ENCODE measurements at regions not wholly inside any gene's neighbourhood (a gene's known extent, or its start where the extent isn't known, plus 50 kb on each side); places are given as distances from the start of the nearest gene placed in this dataset.

GRCh38 chr2:139574371-139574770, 794.2 kb upstream of the NXPH2 start:
- TF ChIP-seq POLR2A (IDR thresholded peaks at IDR 0.05; ENCODE audit: low read depth, low read length) (no peak), GATA2 (IDR thresholded peaks at IDR 0.05; ENCODE audit: insufficient read depth, insufficient read length, low read depth, low read length) (no peak), FOS (IDR thresholded peaks at IDR 0.05; ENCODE audit: borderline replicate concordance, insufficient read depth, low read length) (no peak), MYC (IDR thresholded peaks at IDR 0.05; ENCODE audit: low read depth, low read length) (no peak), JUN (IDR thresholded peaks at IDR 0.05; ENCODE audit: borderline replicate concordance, insufficient read depth, insufficient read length, low read depth) (no peak)
- TF ChIP-seq, protein P1, sequence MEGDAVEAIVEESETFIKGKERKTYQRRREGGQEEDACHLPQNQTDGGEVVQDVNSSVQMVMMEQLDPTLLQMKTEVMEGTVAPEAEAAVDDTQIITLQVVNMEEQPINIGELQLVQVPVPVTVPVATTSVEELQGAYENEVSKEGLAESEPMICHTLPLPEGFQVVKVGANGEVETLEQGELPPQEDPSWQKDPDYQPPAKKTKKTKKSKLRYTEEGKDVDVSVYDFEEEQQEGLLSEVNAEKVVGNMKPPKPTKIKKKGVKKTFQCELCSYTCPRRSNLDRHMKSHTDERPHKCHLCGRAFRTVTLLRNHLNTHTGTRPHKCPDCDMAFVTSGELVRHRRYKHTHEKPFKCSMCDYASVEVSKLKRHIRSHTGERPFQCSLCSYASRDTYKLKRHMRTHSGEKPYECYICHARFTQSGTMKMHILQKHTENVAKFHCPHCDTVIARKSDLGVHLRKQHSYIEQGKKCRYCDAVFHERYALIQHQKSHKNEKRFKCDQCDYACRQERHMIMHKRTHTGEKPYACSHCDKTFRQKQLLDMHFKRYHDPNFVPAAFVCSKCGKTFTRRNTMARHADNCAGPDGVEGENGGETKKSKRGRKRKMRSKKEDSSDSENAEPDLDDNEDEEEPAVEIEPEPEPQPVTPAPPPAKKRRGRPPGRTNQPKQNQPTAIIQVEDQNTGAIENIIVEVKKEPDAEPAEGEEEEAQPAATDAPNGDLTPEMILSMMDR (IDR thresholded peaks at IDR 0.05; ENCODE audit: extremely low read depth in 1 of 2, insufficient read depth in 1 of 2, low read depth in 1 of 2, low read length in 2 of 2), result no peak
- Histone ChIP-seq H3K9me3 (replicated peaks; ENCODE audit: control insufficient read depth, insufficient read depth, low read length) (no peaks in the 10 kb centered on the region), H3K9ac (replicated peaks; ENCODE audit: extremely low read depth, insufficient read depth, low read length) (no peak overlapping the region), H3K79me2 (ENCODE audit: control insufficient read depth, insufficient read depth, low read length) (no peaks in the 10 kb centered on the region), H3K4me1 (ENCODE audit: control insufficient read depth, extremely low read depth, insufficient read depth, low read length) (no peaks in the 10 kb centered on the region), H3K4me2 (ENCODE audit: insufficient read depth, low read length) (no peak overlapping the region), H3K36me3 (ENCODE audit: control insufficient read depth in 2 of 2, extremely low read depth in 1 of 2, insufficient read depth in 2 of 2, low read length in 2 of 2) (no peaks in the 10 kb centered on the region), H2AFZ (ENCODE audit: low read depth, low read length) (no peak overlapping the region), H3K4me3 (replicated peaks in 1 of 3; ENCODE audit: insufficient read depth in 1 of 3, low read depth in 1 of 3, low read length in 3 of 3) (no peak overlapping the region), H3K9me1 (replicated peaks; ENCODE audit: control insufficient read depth, extremely low read depth, insufficient read depth, low read length) (no peaks in the 10 kb centered on the region), H3K27me3 (ENCODE audit: control insufficient read depth in 2 of 2, insufficient read depth in 2 of 2, low read length in 2 of 2) (no peaks in the 10 kb centered on the region), H4K20me1 (replicated peaks; ENCODE audit: control insufficient read depth, extremely low read depth, insufficient read depth, low read length) (no peaks in the 10 kb centered on the region), H3K27ac (ENCODE audit: insufficient read depth, low read depth, low read length) (no peak overlapping the region)
- BruUV-seq (replicated peaks), result no TSS peak
- intact Hi-C loops (cut with micrococcal nuclease) (no loop called here), dilution Hi-C loops (cut with MboI; ENCODE audit: extremely low pct_ligation_motif_present, low sequenced_read_pairs) (no loop called here)
- ChIA-PET POLR2A (no interaction called here), CTCF (interaction anchor here (1.2 kb wide), 1 partner anchor 14 kb away, joined by 3 read pairs; no protein-coding TSS in a partner anchor)
- no peak for FAIRE-seq
- no peak for DNase-seq (ENCODE audit: low read depth, low spot score)

DNA sequence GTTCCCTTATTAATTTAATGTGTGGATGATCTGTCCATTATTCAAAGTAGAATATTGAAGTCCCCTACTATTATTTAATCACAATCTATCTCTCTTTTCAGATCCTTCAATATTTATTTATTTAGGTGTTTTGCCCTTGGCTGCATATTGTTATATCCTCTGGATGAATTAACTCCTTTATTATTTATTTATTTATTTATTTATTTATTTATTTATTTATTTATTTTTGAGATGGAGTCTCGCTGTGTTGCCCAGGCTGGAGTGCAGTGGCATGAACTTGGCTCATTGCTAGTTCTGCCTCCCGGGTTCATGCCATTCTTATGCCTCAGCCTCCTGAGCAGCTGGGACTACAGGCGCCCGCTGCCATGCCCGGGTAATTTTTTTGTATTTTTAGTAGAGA, 776.6 kb upstream of the NXPH2 start:
- dilution Hi-C loops (cut with MboI; ENCODE audit: extremely low pct_ligation_motif_present, low sequenced_read_pairs), result no loop called here
- BruUV-seq (replicated peaks), result no TSS peak
- FAIRE-seq, result no peak

More for the DNA sequence above, 776.6 kb upstream of the NXPH2 start:
- ChIA-PET CTCF (interaction anchor here (1.0 kb wide), 1 partner anchor 152 kb away, joined by 3 read pairs; no protein-coding TSS in a partner anchor), POLR2A (no interaction called here)
- H3K9me1 ChIP-seq (replicated peaks; ENCODE audit: control insufficient read depth, extremely low read depth, insufficient read depth, low read length), result no peaks in the 10 kb centered on the region
- intact Hi-C loops (cut with micrococcal nuclease), result no loop called here
- H3K27ac ChIP-seq (ENCODE audit: insufficient read depth, low read depth, low read length), result no peak overlapping the region
- H3K4me1 ChIP-seq (ENCODE audit: control insufficient read depth, extremely low read depth, insufficient read depth, low read length), result no peaks in the 10 kb centered on the region
- H3K79me2 ChIP-seq (ENCODE audit: control insufficient read depth, insufficient read depth, low read length), result no peaks in the 10 kb centered on the region
- no peak for TF ChIP-seq POLR2AphosphoS5 (IDR thresholded peaks at IDR 0.05; ENCODE audit: insufficient read depth, low read depth, low read length)
- TF ChIP-seq, protein P1 (IDR thresholded peaks at IDR 0.05; ENCODE audit: extremely low read depth in 1 of 2, insufficient read depth in 1 of 2, low read depth in 1 of 2, low read length in 2 of 2), result no peak
- TF ChIP-seq MYC (IDR thresholded peaks at IDR 0.05; ENCODE audit: low read depth, low read length), result no peak
- no peak for TF ChIP-seq EZH2 (IDR thresholded peaks at IDR 0.05; ENCODE audit: borderline replicate concordance, low read depth, low read length, severe bottlenecking)
- no peak for TF ChIP-seq GATA2 (IDR thresholded peaks at IDR 0.05; ENCODE audit: insufficient read depth, insufficient read length, low read depth, low read length)
- no peak for TF ChIP-seq FOS (IDR thresholded peaks at IDR 0.05; ENCODE audit: borderline replicate concordance, insufficient read depth, low read length)
- TF ChIP-seq MAX (IDR thresholded peaks at IDR 0.05; ENCODE audit: insufficient read depth, insufficient read length), result no peak
- TF ChIP-seq JUN (IDR thresholded peaks at IDR 0.05; ENCODE audit: borderline replicate concordance, insufficient read depth, insufficient read length, low read depth), result no peak
- no peak for TF ChIP-seq POLR2A (IDR thresholded peaks at IDR 0.05; ENCODE audit: low read depth, low read length)
- H4K20me1 ChIP-seq (replicated peaks; ENCODE audit: control insufficient read depth, extremely low read depth, insufficient read depth, low read length), result no peaks in the 10 kb centered on the region
- DNase-seq (ENCODE audit: low read depth, low spot score), result no peak
- no peaks in the 10 kb centered on the region for H3K27me3 ChIP-seq (ENCODE audit: control insufficient read depth in 2 of 2, insufficient read depth in 2 of 2, low read length in 2 of 2)
- no peak overlapping the region for H2AFZ ChIP-seq (ENCODE audit: low read depth, low read length)
- H3K4me2 ChIP-seq (ENCODE audit: insufficient read depth, low read length), result no peak overlapping the region
- no peak overlapping the region for H3K4me3 ChIP-seq (replicated peaks in 1 of 3; ENCODE audit: insufficient read depth in 1 of 3, low read depth in 1 of 3, low read length in 3 of 3)
- no peaks in the 10 kb centered on the region for H3K9me3 ChIP-seq (replicated peaks; ENCODE audit: control insufficient read depth, insufficient read depth, low read length)
- no peak overlapping the region for H3K9ac ChIP-seq (replicated peaks; ENCODE audit: extremely low read depth, insufficient read depth, low read length)
- H3K36me3 ChIP-seq (ENCODE audit: control insufficient read depth in 2 of 2, extremely low read depth in 1 of 2, insufficient read depth in 2 of 2, low read length in 2 of 2), result no peaks in the 10 kb centered on the region
